ENCODE measurements at regions not wholly inside any gene's neighbourhood (a gene's known extent, or its start where the extent isn't known, plus 50 kb on each side); places are given as distances from the start of the nearest gene placed in this dataset.

- H3K4me3 ChIP-seq (ENCODE audit: low read depth, low read length) = no peak overlapping the region
- TF ChIP-seq CTCF (IDR thresholded peaks at IDR 0.05; ENCODE audit: low read depth, low read length) = no peak
Measured at GRCh38 chr4:24076811-24077210, 187.0 kb upstream of the PPARGC1A start.

- TF ChIP-seq CTCF (IDR thresholded peaks at IDR 0.05; ENCODE audit: low read depth, low read length) = no peak
- no peak overlapping the region for H3K4me3 ChIP-seq (ENCODE audit: low read depth, low read length)
Measured at GRCh38 chr4:24073948-24074347, 184.1 kb upstream of the PPARGC1A start.

- TF ChIP-seq CTCF (IDR thresholded peaks at IDR 0.05; ENCODE audit: low read depth, low read length) = no peak
- no peak overlapping the region for H3K4me3 ChIP-seq (ENCODE audit: low read depth, low read length)
Measured at GRCh38 chr4:24071612-24072372, 181.9 kb upstream of the PPARGC1A start.

GRCh38 chr4:24070117-24070516, 180.3 kb upstream of the PPARGC1A start:
- no peak for TF ChIP-seq CTCF (IDR thresholded peaks at IDR 0.05; ENCODE audit: low read depth, low read length)

GRCh38 chr4:24067367-24068193, 177.7 kb upstream of the PPARGC1A start:
- no peak for TF ChIP-seq CTCF (IDR thresholded peaks at IDR 0.05; ENCODE audit: low read depth, low read length)
- no peak overlapping the region for H3K4me3 ChIP-seq (ENCODE audit: low read depth, low read length)

More at GRCh38 chr4:24070117-24070516, 180.3 kb upstream of the PPARGC1A start:
- no peak overlapping the region for H3K4me3 ChIP-seq (ENCODE audit: low read depth, low read length)

- no peak for TF ChIP-seq CTCF (IDR thresholded peaks at IDR 0.05; ENCODE audit: low read depth, low read length)
- no peak overlapping the region for H3K4me3 ChIP-seq (ENCODE audit: low read depth, low read length)
Measured at GRCh38 chr4:24065974-24066373, 176.1 kb upstream of the PPARGC1A start.

GRCh38 chr4:24063731-24064130, 173.9 kb upstream of the PPARGC1A start:
- TF ChIP-seq CTCF (IDR thresholded peaks at IDR 0.05; ENCODE audit: low read depth, low read length) = no peak
- H3K4me3 ChIP-seq (ENCODE audit: low read depth, low read length) = no peak overlapping the region
